ENCODE measurements at regions not wholly inside any gene's neighbourhood (a gene's known extent, or its start where the extent isn't known, plus 50 kb on each side); places are given as distances from the start of the nearest gene placed in this dataset.

- DNase-seq, result no peak
Observed at GRCh38 chr13:47064381-47064780, 167.5 kb upstream of the HTR2A start.

GRCh38 chr13:47049276-47049989, 152.6 kb upstream of the HTR2A start:
- DNase-seq, result no peak

GRCh38 chr13:47046706-47047105, 149.9 kb upstream of the HTR2A start:
- DNase-seq, result no peak

GRCh38 chr13:47044842-47045241, 148.0 kb upstream of the HTR2A start:
- no peak for DNase-seq

GRCh38 chr13:47039106-47039505, 142.3 kb upstream of the HTR2A start:
- no peak for DNase-seq

- no peak for DNase-seq
Observed at GRCh38 chr13:47038188-47038587, 141.3 kb upstream of the HTR2A start.

- DNase-seq, result no peak
Observed at GRCh38 chr13:47036294-47037008, 139.6 kb upstream of the HTR2A start.

GRCh38 chr13:47033216-47033615, 136.4 kb upstream of the HTR2A start:
- DNase-seq, result no peak

GRCh38 chr13:47027780-47028437, 131.1 kb upstream of the HTR2A start:
- no peak for DNase-seq

- DNase-seq, result no peak
Observed at GRCh38 chr13:47025791-47026447, 129.1 kb upstream of the HTR2A start.

GRCh38 chr13:47019977-47020376, 123.1 kb upstream of the HTR2A start:
- no peak for DNase-seq

- no peak for DNase-seq
Observed at GRCh38 chr13:47017476-47017875, 120.6 kb upstream of the HTR2A start.

GRCh38 chr13:47008318-47008717, 111.5 kb upstream of the HTR2A start:
- no peak for DNase-seq

GRCh38 chr13:47005756-47006414, 109.0 kb upstream of the HTR2A start:
- no peak for DNase-seq

GRCh38 chr13:47004540-47004939, 107.7 kb upstream of the HTR2A start:
- DNase-seq, result no peak

- DNase-seq, result no peak
Observed at GRCh38 chr13:47004027-47004426, 107.2 kb upstream of the HTR2A start.

GRCh38 chr13:47000165-47000564, 103.3 kb upstream of the HTR2A start:
- no peak for DNase-seq

- no peak for DNase-seq
Observed at GRCh38 chr13:46996316-46997030, 99.6 kb upstream of the HTR2A start.

- DNase-seq, result no peak
Observed at GRCh38 chr13:46995874-46996273, 99.0 kb upstream of the HTR2A start.

GRCh38 chr13:46994492-46994891, 97.6 kb upstream of the HTR2A start:
- no peak for DNase-seq

GRCh38 chr13:46992383-46992952, 95.6 kb upstream of the HTR2A start:
- DNase-seq, result no peak
